HepG2 (cell line): ENCODE measurements at regions not wholly inside any gene's neighbourhood (a gene's known extent, or its start where the extent isn't known, plus 50 kb on each side); places are given as distances from the start of the nearest gene placed in this dataset.

Experiments used
- ATAC-seq: fragments of 200-7000 bp; cut with Tn5 transposase; 3 replicates; pipeline ENCODE4 v1.9.1; 2020; ENCODE audit warnings: mild to moderate bottlenecking, moderate library complexity
- BruUV-seq: library from RNA; stranded (reverse); fragments of 400-500 nt; replicated peaks from 2 replicates; lab custom pipeline; 2021; lab: Mats Ljungman, UMichigan
- CTCF ChIA-PET: fragments of 300-600 bp; formaldehyde crosslinking; extraction: SDS; loops from one replicate; lab custom pipeline; 2021; ENCODE audit warnings: low total read pairs, inconsistent platforms, low intra/inter-chr PET ratio; lab: Yijun Ruan, JAX
- POLR2A ChIA-PET: fragments of 350-600 bp; sonication (Branson Sonifier 250); formaldehyde crosslinking; loops from one replicate; lab custom pipeline; 2020; ENCODE audit warnings: antibody characterized with exemption, inconsistent platforms; lab: Yijun Ruan, JAX
- DNase-seq: peaks from one replicate; pipeline ENCODE4 v3.0.0-alpha.2; 2015; ENCODE audit warnings: low spot score
- FAIRE-seq: peaks from 3 replicates; lab custom pipeline; 2011; peaks lifted over from hg19 to GRCh38; lab: Jason Lieb, UNC
- H2AFZ ChIP-seq: one replicate; pipeline ENCODE4 v1.6.1; 2011; ENCODE audit warnings: low read length, inconsistent platforms
- H3K27ac ChIP-seq: fragments of 300-600 bp; 3 replicates; pipeline ENCODE4 v1.8.0; 2011; ENCODE audit warnings: mixed run types, mild to moderate bottlenecking, mixed read lengths, low read length, inconsistent platforms; ENCODE audit not compliant: insufficient read depth; ENCODE audit errors: extremely low read length
- H3K27me3 ChIP-seq, 2 experiments: fragments of 200-600 bp in 1 of 2; 2 replicates in 1 of 2; 3 replicates in 1 of 2; pipeline versions ENCODE4 v1.6.0 to v1.8.0; 2011; ENCODE audit warnings: low read length in 2 of 2, mild to moderate bottlenecking in 2 of 2, moderate library complexity in 2 of 2, inconsistent platforms in 1 of 2; ENCODE audit not compliant: insufficient read depth in 2 of 2, control insufficient read depth in 1 of 2
- H3K36me3 ChIP-seq, 2 experiments: fragments of 200-600 bp in 1 of 2; replicated peaks in 1 of 2; 2 replicates in 1 of 2; 3 replicates in 1 of 2; pipeline versions ENCODE4 v1.5.1 to v1.8.0; 2011; ENCODE audit warnings: low read length in 2 of 2, inconsistent platforms in 1 of 2; ENCODE audit not compliant: insufficient read depth in 2 of 2, control insufficient read depth in 1 of 2
- H3K4me1 ChIP-seq: 2 replicates; pipeline ENCODE4 v1.5.1; 2012; ENCODE audit warnings: low read length, inconsistent platforms; ENCODE audit not compliant: insufficient read depth
- H3K4me2 ChIP-seq: 2 replicates; pipeline ENCODE4 v1.6.0; 2011; ENCODE audit warnings: low read depth, low read length, inconsistent platforms
- H3K4me3 ChIP-seq, 3 experiments: fragments of 200-600 bp in 1 of 3; sonication (generic), shearing (Covaris generic) in 1 of 3; replicated peaks in 1 of 3; 2 replicates each; pipeline ENCODE4 v1.5.1; 2011 to 2016; ENCODE audit warnings: low read length in 3 of 3, inconsistent platforms in 2 of 3, low read depth in 2 of 3, mild to moderate bottlenecking in 2 of 3, control low read depth in 1 of 3, mixed read lengths in 1 of 3; ENCODE audit not compliant: insufficient read depth in 1 of 3
- H3K79me2 ChIP-seq: one replicate; pipeline ENCODE4 v1.6.1; 2011; ENCODE audit warnings: low read length, inconsistent platforms; ENCODE audit not compliant: insufficient read depth
- H3K9ac ChIP-seq: 2 replicates; pipeline ENCODE4 v1.6.0; 2011; ENCODE audit warnings: mild to moderate bottlenecking, low read depth, low read length, inconsistent platforms; ENCODE audit not compliant: insufficient read depth
- H3K9me3 ChIP-seq: 2 replicates; pipeline ENCODE4 v1.5.1; 2012; ENCODE audit warnings: mild to moderate bottlenecking, low read length
- H4K20me1 ChIP-seq: 2 replicates; pipeline ENCODE4 v1.6.0; 2011; ENCODE audit warnings: inconsistent platforms, mild to moderate bottlenecking, low read length, moderate library complexity; ENCODE audit not compliant: insufficient read depth
- FOXC1 ChIP-seq: sonication (generic); formaldehyde crosslinking; IDR thresholded peaks from 2 replicates; pipeline ENCODE4 v1.8.0; 2022; ENCODE audit warnings: mild to moderate bottlenecking, missing genetic modification reagents, borderline replicate concordance
- JUNB ChIP-seq: sonication (generic); formaldehyde crosslinking; IDR thresholded peaks from 2 replicates; pipeline ENCODE4 v1.8.0; 2022; ENCODE audit warnings: missing genetic modification reagents, mild to moderate bottlenecking, borderline replicate concordance
- NFE2L2 ChIP-seq: fragments of 150-350 bp; IDR thresholded peaks from 2 replicates; pipeline ENCODE4 v1.6.1; 2014; ENCODE audit warnings: low read length
- NFIB ChIP-seq: sonication (generic); formaldehyde crosslinking; IDR thresholded peaks from 2 replicates; pipeline ENCODE4 v1.9.0; 2021; ENCODE audit warnings: missing genetic modification reagents, mild to moderate bottlenecking, borderline replicate concordance
- NR1H2 ChIP-seq: sonication (generic); formaldehyde crosslinking; IDR thresholded peaks from 2 replicates; pipeline ENCODE4 v1.8.1; 2022; ENCODE audit warnings: low read depth, missing genetic modification reagents, borderline replicate concordance
- PPARG ChIP-seq: conservative IDR thresholded peaks from 2 replicates; pipeline ENCODE4 v1.6.1; 2016; ENCODE audit warnings: missing biosample characterization, missing genetic modification reagents
- RBAK ChIP-seq: sonication (generic); formaldehyde crosslinking; IDR thresholded peaks from 2 replicates; pipeline ENCODE4 v1.5.1; 2020; ENCODE audit warnings: mild to moderate bottlenecking, missing genetic modification reagents
- SP2 ChIP-seq: sonication (generic); formaldehyde crosslinking; IDR thresholded peaks from 2 replicates; pipeline ENCODE4 v1.5.1; 2020; ENCODE audit warnings: mild to moderate bottlenecking, missing genetic modification reagents
- TBL1XR1 ChIP-seq: fragments of 150-350 bp; IDR thresholded peaks from 2 replicates; pipeline ENCODE4 v1.6.1; 2014; ENCODE audit warnings: borderline replicate concordance, low read length; ENCODE audit not compliant: partially characterized antibody
- ZNF274 ChIP-seq: sonication (generic); formaldehyde crosslinking; IDR thresholded peaks from 2 replicates; pipeline ENCODE4 v1.5.1; 2020; ENCODE audit warnings: mild to moderate bottlenecking, missing genetic modification reagents
- ZNF431 ChIP-seq: sonication (generic); formaldehyde crosslinking; IDR thresholded peaks from 2 replicates; pipeline ENCODE4 v1.9.0; 2022; ENCODE audit warnings: missing genetic modification reagents, low read depth, mild to moderate bottlenecking, borderline replicate concordance
- ZNF768 ChIP-seq: sonication (generic); formaldehyde crosslinking; IDR thresholded peaks from 2 replicates; pipeline ENCODE4 v1.4.0; 2020; ENCODE audit warnings: missing genetic modification reagents
- WGBS: methylation state at CpG from one replicate; pipeline ENCODE4 v1.1.6; 2017; ENCODE audit warnings: low lambda C conversion rate; 5-methylcytosine and 5-hydroxymethylcytosine counted together
- in situ Hi-C: cut with HindIII; loops from 2 replicates; pipeline ENCODE4 v1.10.0; 2017; ENCODE audit warnings: low pct_unique_long_range_greater_than_20kb; ENCODE audit not compliant: extremely low pct_ligation_motif_present
- intact Hi-C: fragments of 100-400 bp; cut with micrococcal nuclease; formaldehyde crosslinking; loops from one replicate; pipeline ENCODE4 v1.10.0; 2022; ENCODE audit not compliant: unreplicated experiment
- TF ChIP-seq, protein P1 (sequence below): IDR thresholded peaks from 2 replicates; pipeline ENCODE4 v1.6.1; 2016; ENCODE audit warnings: missing compliant biosample characterization, missing genetic modification reagents, borderline replicate concordance

- POLR2A ChIA-PET: no interaction called here
- no TSS peak for BruUV-seq
- CTCF ChIA-PET: no interaction called here
Observed at GRCh38 chr18:60668583-60668982, 296.0 kb upstream of the MC4R start.

GRCh38 chr18:60669938-60670337 is 297.4 kb upstream of the MC4R start:
- no peak overlapping the region for H3K9ac ChIP-seq
- no peak overlapping the region for H3K4me3 ChIP-seq
- H3K4me1 ChIP-seq: no peaks in the 10 kb centered on the region
- DNase-seq (no peak), FAIRE-seq (no peak), ATAC-seq (no peak)
- no peak overlapping the region for H2AFZ ChIP-seq
- intact Hi-C loops (no loop called here), in situ Hi-C loops (no loop called here)
- no peaks in the 10 kb centered on the region for H4K20me1 ChIP-seq
- H3K9me3 ChIP-seq: no peaks in the 10 kb centered on the region
- H3K79me2 ChIP-seq: no peaks in the 10 kb centered on the region
- ChIA-PET CTCF (no interaction called here), POLR2A (no interaction called here)
- H3K4me2 ChIP-seq: no peak overlapping the region
- H3K27ac ChIP-seq: no peak overlapping the region
- H3K36me3 ChIP-seq: no peaks in the 10 kb centered on the region
- TF ChIP-seq RBAK (CRISPR knock-in tag) (no peak), NR1H2 (CRISPR knock-in tag) (no peak), TBL1XR1 (no peak)
- no TSS peak for BruUV-seq
- H3K27me3 ChIP-seq: no peaks in the 10 kb centered on the region

More at GRCh38 chr18:60668583-60668982, 296.0 kb upstream of the MC4R start:
- WGBS: 0% methylated on average over 4 of the region's 4 CpGs
- Histone ChIP-seq H3K79me2 (no peaks in the 10 kb centered on the region), H3K4me3 (no peak overlapping the region), H3K36me3 (no peaks in the 10 kb centered on the region), H3K4me2 (no peak overlapping the region), H3K9me3 (no peaks in the 10 kb centered on the region), H4K20me1 (no peaks in the 10 kb centered on the region), H3K9ac (no peak overlapping the region), H3K27me3 (no peaks in the 10 kb centered on the region), H2AFZ (no peak overlapping the region), H3K27ac (no peak overlapping the region), H3K4me1 (no peaks in the 10 kb centered on the region)
- DNase-seq: no peak
- no peak for TF ChIP-seq FOXC1
- TF ChIP-seq PPARG (CRISPR knock-in tag): no peak
- TF ChIP-seq ZNF768 (CRISPR knock-in tag): no peak
- TF ChIP-seq NFE2L2: no peak
- no peak for TF ChIP-seq SP2
- TF ChIP-seq ZNF431 (CRISPR knock-in tag): no peak
- TF ChIP-seq, protein P1, sequence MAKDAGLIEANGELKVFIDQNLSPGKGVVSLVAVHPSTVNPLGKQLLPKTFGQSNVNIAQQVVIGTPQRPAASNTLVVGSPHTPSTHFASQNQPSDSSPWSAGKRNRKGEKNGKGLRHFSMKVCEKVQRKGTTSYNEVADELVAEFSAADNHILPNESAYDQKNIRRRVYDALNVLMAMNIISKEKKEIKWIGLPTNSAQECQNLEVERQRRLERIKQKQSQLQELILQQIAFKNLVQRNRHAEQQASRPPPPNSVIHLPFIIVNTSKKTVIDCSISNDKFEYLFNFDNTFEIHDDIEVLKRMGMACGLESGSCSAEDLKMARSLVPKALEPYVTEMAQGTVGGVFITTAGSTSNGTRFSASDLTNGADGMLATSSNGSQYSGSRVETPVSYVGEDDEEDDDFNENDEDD (CRISPR knock-in tag): no peak
- no peak for TF ChIP-seq NFIB
- no peak for TF ChIP-seq JUNB (CRISPR knock-in tag)
- TF ChIP-seq ZNF274 (CRISPR knock-in tag): no peak
- intact Hi-C loops (no loop called here), in situ Hi-C loops (no loop called here)
- no peak for FAIRE-seq
- no peak for ATAC-seq
